SK-N-SH treated with all-trans-retinoic acid at 6 μM for 48 hours (cell line): ENCODE measurements at regions not wholly inside any gene's neighbourhood (a gene's known extent, or its start where the extent isn't known, plus 50 kb on each side); places are given as distances from the start of the nearest gene placed in this dataset.

Experiments
- ATAC-seq: fragments of 200-7000 bp; cut with Tn5 transposase; 3 replicates; pipeline ENCODE4 v1.9.1; 2020; ENCODE audit warnings: mild to moderate bottlenecking, moderate library complexity
- ARNTL ChIP-seq: fragments of 450-650 bp; formaldehyde crosslinking; IDR thresholded peaks from 2 replicates; pipeline ENCODE4 v1.5.0; 2020; ENCODE audit warnings: low read depth, mild to moderate bottlenecking, moderate library complexity, borderline replicate concordance
- BACH2 ChIP-seq: fragments of 250-450 bp; sonication (Bioruptor Pico); IDR thresholded peaks from 2 replicates; pipeline ENCODE4 v1.9.0; 2021; ENCODE audit warnings: mild to moderate bottlenecking, borderline replicate concordance
- CREB5 ChIP-seq: fragments of 250-450 bp; sonication (Bioruptor Pico); IDR thresholded peaks from 2 replicates; pipeline ENCODE4 v1.5.1; 2020; ENCODE audit warnings: low read depth, mild to moderate bottlenecking, moderate library complexity
- CSDC2 ChIP-seq: fragments of 250-450 bp; sonication (Bioruptor Pico); IDR thresholded peaks from 2 replicates; pipeline ENCODE4 v1.5.0; 2020; ENCODE audit warnings: mild to moderate bottlenecking, moderate library complexity
- CSRNP3 ChIP-seq: fragments of 250-450 bp; sonication (Bioruptor Pico); IDR thresholded peaks from 2 replicates; pipeline ENCODE4 v1.5.1; 2021; ENCODE audit warnings: mild to moderate bottlenecking, moderate library complexity
- GLIS3 ChIP-seq: fragments of 250-450 bp; sonication (Bioruptor Pico); IDR thresholded peaks from 2 replicates; pipeline ENCODE4 v1.5.0; 2020; ENCODE audit warnings: mild to moderate bottlenecking, moderate library complexity
- ISL1 ChIP-seq: fragments of 250-450 bp; sonication (Bioruptor Pico); IDR thresholded peaks from 2 replicates; pipeline ENCODE4 v2.1.2; 2022; ENCODE audit warnings: mild to moderate bottlenecking, moderate library complexity
- OSR1 ChIP-seq: fragments of 250-450 bp; sonication (Bioruptor Pico); IDR thresholded peaks from 2 replicates; pipeline ENCODE4 v1.8.0; 2022; ENCODE audit warnings: moderate library complexity, mild to moderate bottlenecking, inconsistent platforms
- PATZ1 ChIP-seq: fragments of 250-450 bp; sonication (Bioruptor Pico); IDR thresholded peaks from 2 replicates; pipeline ENCODE4 v1.8.0; 2020; ENCODE audit warnings: mild to moderate bottlenecking, moderate library complexity, borderline replicate concordance
- POU6F1 ChIP-seq: fragments of 250-450 bp; sonication (Bioruptor Pico); IDR thresholded peaks from 2 replicates; pipeline ENCODE4 v1.8.0; 2021; ENCODE audit warnings: low read depth, mild to moderate bottlenecking, moderate library complexity, borderline replicate concordance
- PPARA ChIP-seq: fragments of 250-450 bp; sonication (Bioruptor Pico); IDR thresholded peaks from 2 replicates; pipeline ENCODE4 v1.5.0; 2020; ENCODE audit warnings: mild to moderate bottlenecking, borderline replicate concordance
- TOX ChIP-seq: fragments of 250-450 bp; sonication (Bioruptor Pico); IDR thresholded peaks from 2 replicates; pipeline ENCODE4 v1.8.0; 2021; ENCODE audit warnings: mild to moderate bottlenecking, moderate library complexity, borderline replicate concordance
- TSHZ2 ChIP-seq: fragments of 250-450 bp; sonication (Bioruptor Pico); IDR thresholded peaks from 2 replicates; pipeline ENCODE4 v1.5.0; 2020; ENCODE audit warnings: mild to moderate bottlenecking, moderate library complexity
- ZC3H10 ChIP-seq: fragments of 250-450 bp; sonication (Bioruptor Pico); IDR thresholded peaks from 2 replicates; pipeline ENCODE4 v1.5.1; 2021; ENCODE audit warnings: mild to moderate bottlenecking, moderate library complexity
- ZFP3 ChIP-seq: fragments of 250-450 bp; sonication (Bioruptor Pico); IDR thresholded peaks from 2 replicates; pipeline ENCODE4 v1.5.0; 2020; ENCODE audit warnings: mild to moderate bottlenecking, moderate library complexity
- ZNF565 ChIP-seq: fragments of 450-650 bp; formaldehyde crosslinking; conservative IDR thresholded peaks from 2 replicates; pipeline ENCODE4 v1.5.0; 2020; ENCODE audit warnings: low read depth, mild to moderate bottlenecking, moderate library complexity
- ZNF70 ChIP-seq: fragments of 450-650 bp; formaldehyde crosslinking; IDR thresholded peaks from 2 replicates; pipeline ENCODE4 v1.5.0; 2020; ENCODE audit warnings: mild to moderate bottlenecking, moderate library complexity
- ZNF8 ChIP-seq: fragments of 450-650 bp; formaldehyde crosslinking; IDR thresholded peaks from 2 replicates; pipeline ENCODE4 v1.5.0; 2020; ENCODE audit warnings: mild to moderate bottlenecking, moderate library complexity

GRCh38 chr10:71092812-71093401 is 119.5 kb upstream of the UNC5B start:
- no peak for TF ChIP-seq OSR1
- no peak for ATAC-seq

GRCh38 chr10:71093531-71093930 is 118.8 kb upstream of the UNC5B start:
- TF ChIP-seq CSRNP3 (CRISPR knock-in tag) (no peak), OSR1 (no peak), ZNF565 (no peak), PATZ1 (CRISPR knock-in tag) (no peak)
- no peak for ATAC-seq

GRCh38 chr10:71094712-71095390 is 117.5 kb upstream of the UNC5B start:
- TF ChIP-seq OSR1 (no peak), BACH2 (CRISPR knock-in tag) (no peak), CREB5 (CRISPR knock-in tag) (no peak), ARNTL (CRISPR knock-in tag) (no peak), ZFP3 (CRISPR knock-in tag) (no peak)
- no peak for ATAC-seq

GRCh38 chr10:71099731-71100361 is 112.5 kb upstream of the UNC5B start:
- TF ChIP-seq ZNF8 (CRISPR knock-in tag) (peak; percentile 68), ISL1 (CRISPR knock-in tag) (no peak)
- no peak for ATAC-seq

- no peak for ATAC-seq
Observed at GRCh38 chr10:71103961-71104360, 108.4 kb upstream of the UNC5B start.

More at GRCh38 chr10:71103961-71104360, 108.4 kb upstream of the UNC5B start:
- TF ChIP-seq BACH2 (CRISPR knock-in tag) (no peak), PPARA (CRISPR knock-in tag) (no peak), ZNF565 (no peak), ZC3H10 (CRISPR knock-in tag) (no peak), TSHZ2 (CRISPR knock-in tag) (no peak), CSDC2 (CRISPR knock-in tag) (no peak), ZFP3 (CRISPR knock-in tag) (no peak), ZNF70 (CRISPR knock-in tag) (no peak), CSRNP3 (CRISPR knock-in tag) (no peak), TOX (CRISPR knock-in tag) (no peak), POU6F1 (CRISPR knock-in tag) (no peak), PATZ1 (CRISPR knock-in tag) (no peak), GLIS3 (CRISPR knock-in tag) (no peak)
- TF ChIP-seq, all 23 proteins: peak for 0
